Naive thymus-derived CD4-positive, alpha-beta T cell (primary cell): ENCODE measurements at regions not wholly inside any gene's neighbourhood (a gene's known extent, or its start where the extent isn't known, plus 50 kb on each side); places are given as distances from the start of the nearest gene placed in this dataset.
"Not testable (repeated sequence)": the region's sequence is repeated elsewhere in the genome, so short reads cannot be mapped to it uniquely, and the experiment has no call there.

Source experiments
- ATAC-seq: fragments of 150-1000 bp; cut with Tn5 transposase; 2 replicates; pipeline ENCODE4 v1.10.0; 2021; ENCODE audit warnings: mild to moderate bottlenecking, moderate library complexity
- CTCF ChIA-PET: fragments of 350-600 bp; sonication (Branson Sonifier 250); formaldehyde crosslinking; loops from one replicate; lab custom pipeline; 2021; ENCODE audit warnings: antibody characterized with exemption; lab: Charles Lee
- POLR2A ChIA-PET: fragments of 350-600 bp; sonication (Branson Sonifier 250); formaldehyde crosslinking; loops from one replicate; lab custom pipeline; 2021; ENCODE audit warnings: antibody characterized with exemption, inconsistent platforms; lab: Charles Lee
- DNase-seq, 9 donors: peaks; one replicate each; pipeline versions ENCODE4 v3.0.0 to v3.0.0-alpha.2; 2020 to 2022; ENCODE audit warnings: mixed read lengths in 1 of 9
- H3K27ac ChIP-seq: one replicate; pipeline ENCODE4 v1.7.0; 2013; ENCODE audit warnings: mild to moderate bottlenecking, low read depth, low read length, moderate library complexity
- H3K27me3 ChIP-seq, 2 donors: one replicate each; pipeline ENCODE4 v1.7.0; 2013; ENCODE audit warnings: low read length in 2 of 2, mild to moderate bottlenecking in 2 of 2, moderate library complexity in 2 of 2; ENCODE audit not compliant: control insufficient read depth in 2 of 2, insufficient read depth in 2 of 2
- H3K36me3 ChIP-seq, 3 experiments: 1 replicate in 2 of 3; 2 replicates in 1 of 3; pipeline ENCODE4 v1.7.0; 2013; ENCODE audit warnings: low read length in 3 of 3, mild to moderate bottlenecking in 3 of 3, moderate library complexity in 1 of 3; ENCODE audit not compliant: insufficient read depth in 3 of 3, control insufficient read depth in 2 of 3
- H3K4me1 ChIP-seq, 2 donors: one replicate each; pipeline ENCODE4 v1.7.0; 2013; ENCODE audit warnings: low read length in 2 of 2, mild to moderate bottlenecking in 2 of 2, moderate library complexity in 1 of 2; ENCODE audit not compliant: control insufficient read depth in 2 of 2, insufficient read depth in 2 of 2
- H3K4me3 ChIP-seq: 2 replicates; pipeline ENCODE4 v1.7.0; 2013; ENCODE audit warnings: mild to moderate bottlenecking, low read length
- H3K9me3 ChIP-seq, 3 experiments: 1 replicate in 2 of 3; 2 replicates in 1 of 3; pipeline ENCODE4 v1.7.0; 2013; ENCODE audit warnings: low read length in 3 of 3; ENCODE audit not compliant: control insufficient read depth in 2 of 3
- H3K27ac Mint-ChIP-seq, 9 donors: one replicate each; pipeline ENCODE4 v1.8.0; 2020 to 2022; ENCODE audit warnings: mixed read lengths in 9 of 9, mild to moderate bottlenecking in 8 of 9, moderate library complexity in 5 of 9, inconsistent platforms in 2 of 9
- H3K27me3 Mint-ChIP-seq, 5 donors: one replicate each; pipeline ENCODE4 v1.8.0; 2021 to 2022; ENCODE audit warnings: mixed read lengths in 5 of 5, mild to moderate bottlenecking in 1 of 5
- H3K36me3 Mint-ChIP-seq, 5 donors: one replicate each; pipeline ENCODE4 v1.8.0; 2020 to 2022; ENCODE audit warnings: mixed read lengths in 5 of 5, mild to moderate bottlenecking in 3 of 5, inconsistent platforms in 1 of 5
- H3K4me1 Mint-ChIP-seq, 7 donors: one replicate each; pipeline ENCODE4 v1.8.0; 2020 to 2022; ENCODE audit warnings: mixed read lengths in 7 of 7, mild to moderate bottlenecking in 3 of 7, inconsistent platforms in 1 of 7
- H3K4me3 Mint-ChIP-seq, 10 donors: one replicate each; pipeline ENCODE4 v1.8.0; 2020 to 2022; ENCODE audit warnings: mild to moderate bottlenecking in 10 of 10, mixed read lengths in 10 of 10, moderate library complexity in 6 of 10, inconsistent platforms in 2 of 10
- H3K9me3 Mint-ChIP-seq, 11 donors: one replicate each; pipeline ENCODE4 v1.8.0; 2020 to 2022; ENCODE audit warnings: mixed read lengths in 11 of 11, mild to moderate bottlenecking in 4 of 11, inconsistent platforms in 1 of 11, moderate library complexity in 1 of 11
- intact Hi-C, 2 donors: fragments of 100-400 bp; cut with micrococcal nuclease; formaldehyde crosslinking; loops; one replicate each; pipeline ENCODE4 v1.15.1; 2023

DNA sequence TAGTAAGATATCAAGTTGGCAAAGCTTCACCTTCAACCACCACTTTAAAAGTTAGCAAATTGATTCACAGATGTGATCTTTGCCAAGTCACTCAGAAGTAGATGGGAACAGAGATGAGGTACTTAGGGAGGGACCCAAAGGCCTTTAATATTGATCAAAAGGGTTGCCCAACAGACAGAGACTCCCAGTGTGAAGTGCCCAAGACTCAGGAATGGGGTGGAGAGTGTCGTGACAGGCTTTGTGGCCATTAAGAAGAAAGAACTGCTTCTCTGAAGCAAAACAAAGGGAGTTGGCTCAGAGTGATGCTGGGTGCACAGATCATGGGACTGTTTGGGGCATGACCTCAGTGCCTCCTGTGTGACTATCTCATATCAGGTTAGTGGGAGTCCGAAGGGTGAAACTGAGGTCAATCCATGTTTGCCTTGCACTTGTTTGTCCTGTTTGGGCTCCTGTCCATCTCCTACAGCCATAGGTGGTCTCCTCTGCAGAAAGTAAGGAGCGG, 132.3 kb downstream of the APIP start:
- no peaks in the 10 kb centered on the region for H3K36me3 Mint-ChIP-seq
- peaks cover 0 to 14% (median 3%) of the 10 kb centered on the region in 11 donors for H3K9me3 Mint-ChIP-seq
- intact Hi-C loops, result no loop called here
- no peak overlapping the region for H3K27ac ChIP-seq
- H3K27ac Mint-ChIP-seq, result no peak overlapping the region
- H3K4me3 Mint-ChIP-seq, result no peak overlapping the region
- H3K4me3 ChIP-seq, result no peak overlapping the region
- ChIA-PET POLR2A (no interaction called here), CTCF (no interaction called here)
- H3K27me3 ChIP-seq, result peaks cover 0 to 3% of the 10 kb centered on the region in 2 donors
- no peaks in the 10 kb centered on the region for H3K4me1 ChIP-seq
- H3K9me3 ChIP-seq, result no peaks in the 10 kb centered on the region
- H3K4me1 Mint-ChIP-seq, result no peaks in the 10 kb centered on the region
- H3K36me3 ChIP-seq, result no peaks in the 10 kb centered on the region
- H3K27me3 Mint-ChIP-seq, result peaks cover 30 to 50% (median 42%) of the 10 kb centered on the region in 5 donors
- no peak for ATAC-seq
- DNase-seq, result no peak

DNA sequence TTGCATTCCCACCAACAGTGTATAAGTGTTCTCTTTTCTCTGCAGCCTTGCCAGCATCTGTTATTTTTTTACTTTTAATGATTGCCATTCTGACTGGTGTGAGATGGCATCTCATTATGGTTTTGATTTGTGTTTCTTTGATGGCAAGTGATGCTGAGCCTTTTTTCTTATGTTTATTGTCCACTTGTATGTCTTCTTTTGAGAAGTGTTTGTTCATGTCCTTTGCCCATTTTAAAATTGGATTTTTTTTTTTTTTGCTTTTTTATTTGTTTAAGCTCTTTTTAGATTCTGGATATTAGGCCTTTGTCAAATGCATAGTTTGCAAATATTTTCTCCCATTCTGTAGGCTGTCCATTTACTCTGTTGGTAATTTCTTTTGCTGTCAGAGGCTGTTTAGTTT, 134.4 kb downstream of the APIP start:
- ATAC-seq, POLR2A ChIA-PET, H3K27ac ChIP-seq, H3K4me3 ChIP-seq, H3K4me3 Mint-ChIP-seq, H3K27ac Mint-ChIP-seq, CTCF ChIA-PET, DNase-seq, H3K9me3 ChIP-seq, H3K36me3 ChIP-seq, intact Hi-C loops, H3K4me1 ChIP-seq, H3K4me1 Mint-ChIP-seq, H3K36me3 Mint-ChIP-seq, H3K27me3 ChIP-seq: not testable (repeated sequence)
- Mint-ChIP-seq H3K27me3 (peaks cover 34 to 59% (median 52%) of the 10 kb centered on the region in 5 donors), H3K9me3 (peaks cover 0 to 14% (median 3%) of the 10 kb centered on the region in 11 donors)

DNA sequence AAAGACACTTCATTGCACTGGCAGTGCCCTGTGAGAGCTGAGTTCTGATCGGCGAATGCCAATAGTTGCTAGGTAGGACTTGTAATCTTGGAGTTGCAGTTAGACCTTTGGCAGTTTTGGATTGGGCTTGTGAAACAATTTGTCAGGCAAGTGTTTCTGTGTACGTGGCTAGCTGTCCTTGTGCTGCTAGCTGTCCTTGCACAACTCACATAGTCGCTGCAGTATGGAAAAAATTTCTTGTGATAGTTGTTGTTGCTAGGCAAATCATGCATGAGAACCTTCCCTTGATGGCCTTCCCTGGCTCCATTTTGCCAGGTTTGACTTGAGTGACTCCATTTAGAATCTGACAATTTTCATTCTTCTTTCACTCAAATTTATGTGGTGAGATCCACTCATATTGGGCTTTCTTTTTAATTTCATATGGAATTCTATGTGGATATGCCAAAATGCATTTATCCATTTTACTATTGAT, 140.7 kb downstream of the APIP start:
- Mint-ChIP-seq H3K9me3 (peaks cover 0 to 8% (median 0%) of the 10 kb centered on the region in 11 donors), H3K36me3 (no peaks in the 10 kb centered on the region), H3K27ac (no peak overlapping the region), H3K4me3 (no peak overlapping the region), H3K27me3 (peaks cover 25 to 55% (median 38%) of the 10 kb centered on the region in 5 donors), H3K4me1 (no peaks in the 10 kb centered on the region)
- no peaks in the 10 kb centered on the region for H3K4me1 ChIP-seq
- H3K27me3 ChIP-seq, result no peaks in the 10 kb centered on the region
- H3K4me3 ChIP-seq, result no peak overlapping the region
- no peak for ATAC-seq
- DNase-seq, result no peak
- no peak overlapping the region for H3K27ac ChIP-seq
- H3K9me3 ChIP-seq, result no peaks in the 10 kb centered on the region
- intact Hi-C loops, result no loop called here
- POLR2A ChIA-PET, result no interaction called here
- CTCF ChIA-PET, result no interaction called here
- H3K36me3 ChIP-seq, result no peaks in the 10 kb centered on the region

DNA sequence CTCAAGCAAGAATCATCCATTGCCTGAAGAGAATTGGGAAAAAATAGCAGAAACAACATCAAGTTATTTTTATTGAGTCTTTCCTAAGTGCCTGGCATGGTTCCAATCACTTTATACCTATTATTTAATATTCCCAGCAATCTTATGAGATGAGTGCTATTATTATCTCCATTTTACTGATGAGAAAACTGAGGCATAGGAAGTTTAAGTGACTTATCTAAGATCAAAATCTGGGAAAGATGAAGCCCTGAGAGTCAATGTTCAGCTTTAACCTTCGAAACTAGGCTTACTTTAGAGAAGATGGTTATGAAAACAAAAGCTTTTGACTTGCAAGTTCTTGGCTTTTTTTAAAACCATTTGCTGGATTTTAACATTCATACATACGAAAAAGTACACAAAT, 141.6 kb downstream of the APIP start:
- ATAC-seq (no peak), DNase-seq (no peak)
- Mint-ChIP-seq H3K36me3 (no peaks in the 10 kb centered on the region), H3K4me1 (no peaks in the 10 kb centered on the region), H3K4me3 (no peak overlapping the region), H3K9me3 (peaks cover 0 to 7% (median 0%) of the 10 kb centered on the region in 11 donors), H3K27ac (no peak overlapping the region), H3K27me3 (peaks cover 24 to 57% (median 36%) of the 10 kb centered on the region in 5 donors)
- no peaks in the 10 kb centered on the region for H3K4me1 ChIP-seq
- no peaks in the 10 kb centered on the region for H3K27me3 ChIP-seq
- H3K27ac ChIP-seq, result no peak overlapping the region
- intact Hi-C loops, result no loop called here
- CTCF ChIA-PET, result no interaction called here
- POLR2A ChIA-PET, result interaction anchor here (0.7 kb wide), 1 partner anchor 165 kb away, joined by 3 read pairs; no protein-coding TSS in a partner anchor
- H3K36me3 ChIP-seq, result no peaks in the 10 kb centered on the region
- H3K4me3 ChIP-seq, result no peak overlapping the region
- no peaks in the 10 kb centered on the region for H3K9me3 ChIP-seq

DNA sequence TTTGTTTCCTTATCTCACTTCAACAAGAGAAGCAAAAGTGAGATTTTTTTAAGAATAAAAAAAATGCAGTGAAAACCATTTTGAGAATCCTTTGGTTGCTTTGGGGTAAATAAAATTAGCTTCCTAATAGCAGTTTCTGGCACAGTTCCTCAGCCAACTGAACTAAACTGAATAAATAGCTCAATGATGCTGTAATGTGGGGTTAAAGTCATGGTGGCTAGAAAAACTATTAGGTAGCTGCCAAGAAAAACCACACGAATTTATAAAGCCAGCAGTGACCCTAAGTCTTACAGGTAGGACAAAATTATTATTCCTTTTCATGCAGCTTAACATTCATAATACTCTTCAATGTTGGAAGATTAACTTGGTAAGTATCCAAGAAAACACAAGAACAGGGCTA, 142.4 kb downstream of the APIP start:
- DNase-seq, result no peak
- Histone ChIP-seq H3K36me3 (no peaks in the 10 kb centered on the region), H3K4me1 (no peaks in the 10 kb centered on the region), H3K27me3 (peaks cover 0 to 4% of the 10 kb centered on the region in 2 donors), H3K4me3 (no peak overlapping the region), H3K9me3 (no peaks in the 10 kb centered on the region), H3K27ac (no peak overlapping the region)
- H3K4me1 Mint-ChIP-seq, result no peaks in the 10 kb centered on the region
- peaks cover 0 to 5% (median 0%) of the 10 kb centered on the region in 11 donors for H3K9me3 Mint-ChIP-seq
- H3K27ac Mint-ChIP-seq, result no peak overlapping the region
- CTCF ChIA-PET, result no interaction called here
- no peak overlapping the region for H3K4me3 Mint-ChIP-seq
- no peak for ATAC-seq
- peaks cover 21 to 56% (median 30%) of the 10 kb centered on the region in 5 donors for H3K27me3 Mint-ChIP-seq
- intact Hi-C loops, result no loop called here
- H3K36me3 Mint-ChIP-seq, result no peaks in the 10 kb centered on the region
- POLR2A ChIA-PET, result interaction anchor here (0.7 kb wide), 1 partner anchor 164 kb away, joined by 3 read pairs; no protein-coding TSS in a partner anchor

DNA sequence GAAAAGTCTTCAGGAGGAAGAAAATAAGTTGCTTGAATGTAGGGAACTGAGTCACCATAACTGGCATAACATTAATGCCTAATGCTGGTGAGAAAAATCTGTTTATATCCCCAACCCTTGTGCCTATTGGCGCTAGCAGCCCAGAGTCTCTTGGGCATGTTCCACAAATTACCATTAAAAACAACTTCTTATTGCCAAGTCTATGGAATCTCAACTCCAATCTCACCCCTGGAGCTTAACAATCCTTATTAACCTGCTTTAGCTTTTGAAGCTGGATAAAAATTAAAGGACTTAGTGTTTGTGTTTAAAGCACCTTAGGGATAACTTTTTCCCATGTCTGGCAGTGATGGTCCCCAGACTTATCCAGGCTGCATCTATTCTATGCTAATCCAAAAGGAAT, 143.0 kb downstream of the APIP start:
- no peaks in the 10 kb centered on the region for H3K36me3 ChIP-seq
- H3K27ac ChIP-seq, result no peak overlapping the region
- intact Hi-C loops, result no loop called here
- peaks cover 0 to 4% of the 10 kb centered on the region in 2 donors for H3K27me3 ChIP-seq
- H3K4me3 ChIP-seq, result no peak overlapping the region
- Mint-ChIP-seq H3K4me3 (no peak overlapping the region), H3K27ac (no peak overlapping the region), H3K36me3 (no peaks in the 10 kb centered on the region), H3K9me3 (peaks cover 0 to 5% (median 0%) of the 10 kb centered on the region in 11 donors), H3K27me3 (peaks cover 27 to 62% (median 35%) of the 10 kb centered on the region in 5 donors), H3K4me1 (no peaks in the 10 kb centered on the region)
- H3K4me1 ChIP-seq, result no peaks in the 10 kb centered on the region
- DNase-seq, result no peak
- ChIA-PET CTCF (no interaction called here), POLR2A (no interaction called here)
- ATAC-seq, result no peak
- no peaks in the 10 kb centered on the region for H3K9me3 ChIP-seq

DNA sequence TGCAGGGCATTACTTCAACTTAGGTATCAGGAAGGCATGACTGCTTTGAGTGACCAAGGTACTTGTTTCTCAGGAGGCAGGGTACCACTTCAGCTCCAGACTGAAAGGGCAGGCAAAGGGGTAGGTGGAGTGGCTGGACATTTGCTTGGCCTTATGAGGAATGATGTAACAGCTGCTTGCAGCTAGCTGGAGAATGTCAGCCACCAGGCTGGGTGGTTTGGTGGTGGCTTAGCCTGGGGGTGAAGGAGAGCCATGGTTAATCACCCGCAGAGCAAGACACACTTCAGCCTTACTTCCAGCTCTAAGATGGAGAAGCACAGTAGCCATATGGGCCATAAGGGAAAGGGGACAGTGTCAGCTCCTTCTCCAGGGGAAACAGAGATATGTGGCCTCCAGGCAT, 146.1 kb downstream of the APIP start:
- Mint-ChIP-seq H3K27ac (no peak overlapping the region), H3K9me3 (peaks cover 0 to 13% (median 4%) of the 10 kb centered on the region in 11 donors), H3K4me3 (no peak overlapping the region), H3K27me3 (peaks cover 24 to 57% (median 34%) of the 10 kb centered on the region in 5 donors), H3K36me3 (no peaks in the 10 kb centered on the region), H3K4me1 (no peaks in the 10 kb centered on the region)
- intact Hi-C loops, result no loop called here
- no peak overlapping the region for H3K27ac ChIP-seq
- DNase-seq (no peak), ATAC-seq (no peak)
- no peaks in the 10 kb centered on the region for H3K36me3 ChIP-seq
- POLR2A ChIA-PET, result no interaction called here
- H3K27me3 ChIP-seq, result peaks cover 0 to 4% of the 10 kb centered on the region in 2 donors
- H3K4me3 ChIP-seq, result no peak overlapping the region
- H3K9me3 ChIP-seq, result no peaks in the 10 kb centered on the region
- H3K4me1 ChIP-seq, result no peaks in the 10 kb centered on the region
- CTCF ChIA-PET, result no interaction called here
